Smooth muscle cell (in vitro differentiated cells): ENCODE measurements at regions not wholly inside any gene's neighbourhood (a gene's known extent, or its start where the extent isn't known, plus 50 kb on each side); places are given as distances from the start of the nearest gene placed in this dataset.
A peak's percentile ranks its signal among the peaks of the same experiment; 100 is the strongest.

Experiments used
- DNase-seq: peaks from one replicate; lab custom pipeline; 2025; ENCODE audit not compliant: unreplicated experiment; lab: John Stamatoyannopoulos, UW
- H2AFZ ChIP-seq: fragments of 200-600 bp; sonication (generic); 2 replicates; pipeline ENCODE4 v1.6.0; 2016; ENCODE audit warnings: antibody characterized with exemption, low read depth, mild to moderate bottlenecking
- H3F3A ChIP-seq: fragments of 200-600 bp; sonication (generic); 2 replicates; pipeline ENCODE4 v1.6.0; 2017; ENCODE audit warnings: antibody characterized with exemption, low read depth
- H3K27ac ChIP-seq: fragments of 200-600 bp; sonication (generic); 2 replicates; pipeline ENCODE4 v1.5.1; 2016; ENCODE audit warnings: low read depth, mild to moderate bottlenecking
- H3K27me3 ChIP-seq: fragments of 200-600 bp; sonication (generic); 2 replicates; pipeline ENCODE4 v1.6.1; 2016; ENCODE audit warnings: low read depth, mild to moderate bottlenecking
- H3K36me3 ChIP-seq: fragments of 200-600 bp; sonication (generic); 2 replicates; pipeline ENCODE4 v1.5.1; 2016; ENCODE audit warnings: low read depth
- H3K4me1 ChIP-seq: fragments of 200-600 bp; sonication (generic); 2 replicates; pipeline ENCODE4 v1.5.1; 2016; ENCODE audit warnings: low read depth
- H3K4me2 ChIP-seq: fragments of 200-600 bp; sonication (generic); 2 replicates; pipeline ENCODE4 v1.6.0; 2016; ENCODE audit warnings: mild to moderate bottlenecking
- H3K4me3 ChIP-seq: fragments of 200-600 bp; sonication (generic); 2 replicates; pipeline ENCODE4 v1.5.1; 2016; ENCODE audit warnings: mild to moderate bottlenecking
- H3K79me2 ChIP-seq: fragments of 200-600 bp; sonication (generic); 2 replicates; pipeline ENCODE4 v1.6.0; 2016; ENCODE audit warnings: low read depth, mild to moderate bottlenecking
- H3K9ac ChIP-seq: fragments of 200-600 bp; sonication (generic); 2 replicates; pipeline ENCODE4 v1.6.0; 2016; ENCODE audit warnings: low read depth
- H3K9me3 ChIP-seq: fragments of 200-600 bp; sonication (generic); replicated peaks from 2 replicates; pipeline ENCODE4 v1.5.1; 2016; ENCODE audit warnings: low read depth
- H4K20me1 ChIP-seq: fragments of 200-600 bp; sonication (generic); 2 replicates; pipeline ENCODE4 v1.6.0; 2016; ENCODE audit warnings: low read depth
- WGBS: methylation state at CpG from one replicate; pipeline ENCODE4 v1.1.7; 2016; ENCODE audit warnings: low lambda C conversion rate; 5-methylcytosine and 5-hydroxymethylcytosine counted together
- TF ChIP-seq, protein P1 (sequence below): fragments of 200-600 bp; sonication (generic); IDR thresholded peaks from 2 replicates; pipeline ENCODE4 v1.5.1; 2017; ENCODE audit warnings: borderline replicate concordance, mild to moderate bottlenecking, antibody characterized with exemption; ENCODE audit not compliant: insufficient read depth, poor library complexity, severe bottlenecking

DNA sequence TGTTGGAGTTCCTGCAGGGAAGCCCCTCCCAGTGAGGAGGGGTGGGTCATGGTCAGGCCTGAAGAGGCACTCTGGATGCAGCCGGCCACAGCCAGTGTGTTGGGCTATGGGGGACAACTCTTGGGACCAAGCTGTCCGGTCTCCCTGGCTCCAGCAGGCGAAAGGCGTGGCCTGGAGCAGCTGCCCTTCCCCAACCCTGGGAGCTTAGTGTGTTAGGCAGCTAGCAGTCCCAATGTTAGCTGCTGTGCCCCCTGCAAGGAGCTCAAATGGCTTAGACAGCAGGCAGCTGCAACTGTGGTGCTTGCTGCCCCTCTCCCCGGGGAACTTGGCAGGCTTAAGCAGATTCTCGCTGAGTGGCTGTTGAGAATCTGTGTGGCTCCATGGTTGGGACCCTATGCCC, 67.5 kb upstream of the ACTBL2 start:
- H3K36me3 ChIP-seq: no peaks in the 10 kb centered on the region
- H3K27ac ChIP-seq: no peak overlapping the region
- no peak overlapping the region for H3K4me2 ChIP-seq
- H3K4me1 ChIP-seq: no peaks in the 10 kb centered on the region
- no peaks in the 10 kb centered on the region for H3K9me3 ChIP-seq
- H3K79me2 ChIP-seq: no peaks in the 10 kb centered on the region
- no peaks in the 10 kb centered on the region for H3F3A ChIP-seq
- TF ChIP-seq, protein P1, sequence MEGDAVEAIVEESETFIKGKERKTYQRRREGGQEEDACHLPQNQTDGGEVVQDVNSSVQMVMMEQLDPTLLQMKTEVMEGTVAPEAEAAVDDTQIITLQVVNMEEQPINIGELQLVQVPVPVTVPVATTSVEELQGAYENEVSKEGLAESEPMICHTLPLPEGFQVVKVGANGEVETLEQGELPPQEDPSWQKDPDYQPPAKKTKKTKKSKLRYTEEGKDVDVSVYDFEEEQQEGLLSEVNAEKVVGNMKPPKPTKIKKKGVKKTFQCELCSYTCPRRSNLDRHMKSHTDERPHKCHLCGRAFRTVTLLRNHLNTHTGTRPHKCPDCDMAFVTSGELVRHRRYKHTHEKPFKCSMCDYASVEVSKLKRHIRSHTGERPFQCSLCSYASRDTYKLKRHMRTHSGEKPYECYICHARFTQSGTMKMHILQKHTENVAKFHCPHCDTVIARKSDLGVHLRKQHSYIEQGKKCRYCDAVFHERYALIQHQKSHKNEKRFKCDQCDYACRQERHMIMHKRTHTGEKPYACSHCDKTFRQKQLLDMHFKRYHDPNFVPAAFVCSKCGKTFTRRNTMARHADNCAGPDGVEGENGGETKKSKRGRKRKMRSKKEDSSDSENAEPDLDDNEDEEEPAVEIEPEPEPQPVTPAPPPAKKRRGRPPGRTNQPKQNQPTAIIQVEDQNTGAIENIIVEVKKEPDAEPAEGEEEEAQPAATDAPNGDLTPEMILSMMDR: no peak
- H4K20me1 ChIP-seq: no peaks in the 10 kb centered on the region
- 92% methylated on average over 6 of the region's 6 CpGs for WGBS
- no peak overlapping the region for H3K4me3 ChIP-seq
- H2AFZ ChIP-seq: no peak overlapping the region
- DNase-seq: no peak
- no peaks in the 10 kb centered on the region for H3K27me3 ChIP-seq
- H3K9ac ChIP-seq: no peak overlapping the region

DNA sequence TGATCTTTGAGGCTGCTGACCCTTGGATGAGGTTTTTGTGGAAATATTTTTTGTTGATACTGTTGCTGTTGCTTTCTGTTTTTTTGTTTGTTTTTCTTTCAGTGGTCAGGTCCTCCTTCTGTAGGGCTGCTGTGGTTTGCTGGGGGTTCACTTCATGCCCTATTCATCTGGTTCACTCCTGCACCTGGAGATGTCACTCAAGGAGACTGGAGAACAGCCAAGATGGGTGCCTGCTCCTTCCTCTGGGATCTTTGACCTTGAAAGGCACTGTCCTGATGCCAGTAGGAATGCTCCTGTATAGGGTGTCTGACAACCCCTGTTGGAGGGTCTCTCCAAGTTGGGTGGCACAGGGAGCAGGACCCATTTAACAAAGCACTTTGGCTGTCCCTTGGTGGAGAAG, 67.0 kb upstream of the ACTBL2 start:
- Histone ChIP-seq H3K9ac (no peak overlapping the region), H3K4me1 (no peaks in the 10 kb centered on the region), H3K36me3 (no peaks in the 10 kb centered on the region), H3K79me2 (no peaks in the 10 kb centered on the region), H3K27ac (no peak overlapping the region), H3F3A (no peaks in the 10 kb centered on the region), H3K4me2 (no peak overlapping the region), H2AFZ (no peak overlapping the region), H4K20me1 (no peaks in the 10 kb centered on the region), H3K9me3 (no peaks in the 10 kb centered on the region), H3K4me3 (no peak overlapping the region), H3K27me3 (no peaks in the 10 kb centered on the region)
- DNase-seq: no peak
- TF ChIP-seq, protein P1: no peak

DNA sequence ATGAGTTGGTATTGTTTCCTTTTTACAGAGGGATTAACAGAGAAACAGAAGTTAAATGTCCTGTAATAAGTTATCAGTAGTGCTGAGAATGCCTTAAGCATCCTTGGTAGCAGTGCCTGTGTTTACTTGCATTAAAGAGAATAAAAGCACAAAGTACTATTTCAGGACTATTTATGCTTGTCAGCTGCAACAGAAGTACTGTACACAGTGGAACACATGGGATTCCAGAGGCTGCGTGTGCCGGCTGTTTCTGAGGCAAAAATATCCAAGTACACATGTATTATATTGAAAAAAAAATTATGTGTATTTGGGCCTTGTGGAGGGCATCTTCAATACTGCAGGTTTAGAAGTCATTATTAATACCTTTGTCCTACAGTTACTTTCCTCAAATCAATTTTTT, 58.2 kb upstream of the ACTBL2 start:
- Histone ChIP-seq H3K27ac (no peak overlapping the region), H3K4me3 (no peak overlapping the region), H4K20me1 (no peaks in the 10 kb centered on the region), H3F3A (no peaks in the 10 kb centered on the region), H2AFZ (no peak overlapping the region), H3K4me2 (no peak overlapping the region), H3K27me3 (no peaks in the 10 kb centered on the region), H3K9ac (no peak overlapping the region), H3K79me2 (no peaks in the 10 kb centered on the region), H3K9me3 (no peaks in the 10 kb centered on the region), H3K36me3 (no peaks in the 10 kb centered on the region), H3K4me1 (no peaks in the 10 kb centered on the region)
- DNase-seq: no peak
- WGBS: 76% methylated on average over 2 of the region's 2 CpGs
- TF ChIP-seq, protein P1: no peak

DNA sequence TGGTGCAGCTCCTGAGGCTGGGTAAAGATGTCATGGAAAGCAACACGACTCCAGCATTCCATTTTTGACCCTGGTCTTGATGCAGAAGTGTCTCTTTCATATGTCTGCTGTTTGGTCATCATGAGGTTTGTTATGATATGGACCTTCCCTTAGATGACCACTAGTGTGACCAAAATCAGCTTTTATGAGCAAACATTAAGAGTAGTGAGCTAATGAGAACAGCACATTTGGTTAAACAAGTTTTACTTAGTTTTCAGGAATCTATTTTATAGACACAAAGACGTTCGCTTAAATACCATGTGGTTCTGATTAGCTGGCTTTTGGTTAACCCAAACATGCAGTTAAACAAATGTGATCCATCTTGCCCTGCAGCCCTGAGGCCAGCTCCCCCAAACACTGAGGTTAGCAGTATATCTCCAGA, 56.7 kb upstream of the ACTBL2 start:
- no peak overlapping the region for H3K4me3 ChIP-seq
- TF ChIP-seq, protein P1: no peak
- no peak for DNase-seq
- peak overlapping the region; percentile 56 for H3K9ac ChIP-seq
- H3K27ac ChIP-seq: peak overlapping the region; percentile 79
- no peak overlapping the region for H2AFZ ChIP-seq
- no peaks in the 10 kb centered on the region for H3F3A ChIP-seq
- peak overlapping the region; percentile 48 for H3K4me2 ChIP-seq
- no peaks in the 10 kb centered on the region for H4K20me1 ChIP-seq
- no peaks in the 10 kb centered on the region for H3K27me3 ChIP-seq
- no peaks in the 10 kb centered on the region for H3K9me3 ChIP-seq
- H3K36me3 ChIP-seq: no peaks in the 10 kb centered on the region
- H3K4me1 ChIP-seq: no peaks in the 10 kb centered on the region
- WGBS: 29% methylated on average over 3 of the region's 3 CpGs
- no peaks in the 10 kb centered on the region for H3K79me2 ChIP-seq
